Karpas-422 (cell line): ENCODE measurements at regions not wholly inside any gene's neighbourhood (a gene's known extent, or its start where the extent isn't known, plus 50 kb on each side); places are given as distances from the start of the nearest gene placed in this dataset.

Experiments used
- DNase-seq: peaks from one replicate; pipeline ENCODE4 v3.0.0-alpha.2; 2015
- H2AFZ ChIP-seq: fragments of 200-600 bp; sonication (generic); 2 replicates; pipeline ENCODE4 v1.6.1; 2014; ENCODE audit warnings: antibody characterized with exemption, low read length, mixed read lengths
- H3K27ac ChIP-seq: fragments of 200-600 bp; sonication (generic); 2 replicates; pipeline ENCODE4 v1.5.1; 2014; ENCODE audit warnings: mild to moderate bottlenecking, low read length, moderate library complexity
- H3K27me3 ChIP-seq: fragments of 200-600 bp; sonication (generic); 2 replicates; pipeline ENCODE4 v1.6.1; 2014; ENCODE audit warnings: low read length, mixed read lengths
- H3K36me3 ChIP-seq: fragments of 200-600 bp; sonication (generic); 2 replicates; pipeline ENCODE4 v1.6.1; 2014; ENCODE audit warnings: low read length, mixed read lengths; ENCODE audit not compliant: insufficient read depth
- H3K4me1 ChIP-seq: fragments of 200-600 bp; sonication (generic); 2 replicates; pipeline ENCODE4 v1.6.1; 2014; ENCODE audit warnings: mild to moderate bottlenecking, low read length, mixed read lengths
- H3K4me2 ChIP-seq: fragments of 200-600 bp; sonication (generic); 2 replicates; pipeline ENCODE4 v1.6.1; 2014; ENCODE audit warnings: low read length, low read depth, mild to moderate bottlenecking; ENCODE audit not compliant: poor library complexity, severe bottlenecking
- H3K4me3 ChIP-seq: fragments of 200-600 bp; sonication (generic); 2 replicates; pipeline ENCODE4 v1.5.1; 2014; ENCODE audit warnings: mild to moderate bottlenecking, antibody characterized with exemption, low read length, mixed read lengths
- H3K79me2 ChIP-seq: fragments of 200-600 bp; sonication (generic); 2 replicates; pipeline ENCODE4 v1.6.1; 2014; ENCODE audit warnings: mild to moderate bottlenecking, low read length, mixed read lengths
- H3K9ac ChIP-seq: fragments of 200-600 bp; sonication (generic); 2 replicates; pipeline ENCODE4 v1.6.0; 2014; ENCODE audit warnings: low read length
- H3K9me2 ChIP-seq: fragments of 200-600 bp; sonication (generic), shearing (Covaris generic); replicated peaks from 2 replicates; pipeline ENCODE4 v1.6.0; 2014; ENCODE audit warnings: mild to moderate bottlenecking, low read length, moderate library complexity; ENCODE audit not compliant: insufficient read depth
- H3K9me3 ChIP-seq: fragments of 300-700, 200-600 bp; sonication (generic); 2 replicates; pipeline ENCODE4 v1.6.1; 2014; ENCODE audit warnings: low read length, mixed read lengths
- H4K20me1 ChIP-seq: fragments of 200-600 bp; sonication (generic); 2 replicates; pipeline ENCODE4 v1.6.1; 2014; ENCODE audit warnings: mild to moderate bottlenecking, antibody characterized with exemption, low read length, low read depth; ENCODE audit not compliant: insufficient read depth

GRCh38 chr21:39061766-39062165 lies 121.5 kb downstream of the PSMG1 start:
- no peak overlapping the region for H3K9ac ChIP-seq

GRCh38 chr21:39060485-39061083 lies 122.7 kb downstream of the PSMG1 start:
- Histone ChIP-seq H3K9ac (no peak overlapping the region), H4K20me1 (no peaks in the 10 kb centered on the region), H3K4me2 (no peak overlapping the region), H3K36me3 (no peaks in the 10 kb centered on the region), H3K9me3 (no peaks in the 10 kb centered on the region), H3K4me3 (no peak overlapping the region), H3K79me2 (no peaks in the 10 kb centered on the region), H3K27ac (no peak overlapping the region), H3K9me2 (no peaks in the 10 kb centered on the region), H2AFZ (no peak overlapping the region), H3K4me1 (no peaks in the 10 kb centered on the region), H3K27me3 (no peaks in the 10 kb centered on the region)
- DNase-seq, result peak; percentile 29

More at GRCh38 chr21:39061766-39062165, 121.5 kb downstream of the PSMG1 start:
- Histone ChIP-seq H3K4me1 (no peaks in the 10 kb centered on the region), H3K4me3 (no peak overlapping the region), H3K4me2 (no peak overlapping the region), H4K20me1 (no peaks in the 10 kb centered on the region), H2AFZ (no peak overlapping the region), H3K27me3 (no peaks in the 10 kb centered on the region), H3K9me2 (no peaks in the 10 kb centered on the region), H3K79me2 (no peaks in the 10 kb centered on the region), H3K27ac (no peak overlapping the region), H3K36me3 (no peaks in the 10 kb centered on the region), H3K9me3 (no peaks in the 10 kb centered on the region)
- DNase-seq, result peak; percentile 37

GRCh38 chr21:39057121-39057520 lies 126.1 kb downstream of the PSMG1 start:
- H3K27ac ChIP-seq, result no peak overlapping the region

GRCh38 chr21:39056636-39057035 lies 126.6 kb downstream of the PSMG1 start:
- H3K79me2 ChIP-seq, result no peaks in the 10 kb centered on the region
- H3K9ac ChIP-seq, result no peak overlapping the region
- H3K27me3 ChIP-seq, result no peaks in the 10 kb centered on the region
- no peaks in the 10 kb centered on the region for H4K20me1 ChIP-seq
- H3K4me2 ChIP-seq, result no peak overlapping the region
- H3K9me3 ChIP-seq, result no peaks in the 10 kb centered on the region
- H2AFZ ChIP-seq, result no peak overlapping the region
- no peaks in the 10 kb centered on the region for H3K36me3 ChIP-seq
- H3K4me3 ChIP-seq, result no peak overlapping the region
- H3K27ac ChIP-seq, result no peak overlapping the region
- DNase-seq, result no peak
- H3K9me2 ChIP-seq, result no peaks in the 10 kb centered on the region
- H3K4me1 ChIP-seq, result no peaks in the 10 kb centered on the region

More at GRCh38 chr21:39057121-39057520, 126.1 kb downstream of the PSMG1 start:
- Histone ChIP-seq H4K20me1 (no peaks in the 10 kb centered on the region), H3K9me3 (no peaks in the 10 kb centered on the region), H3K27me3 (no peaks in the 10 kb centered on the region), H3K4me2 (no peak overlapping the region), H3K9ac (no peak overlapping the region), H3K9me2 (no peaks in the 10 kb centered on the region), H3K4me1 (no peaks in the 10 kb centered on the region), H2AFZ (no peak overlapping the region), H3K36me3 (no peaks in the 10 kb centered on the region), H3K79me2 (no peaks in the 10 kb centered on the region), H3K4me3 (no peak overlapping the region)
- DNase-seq, result no peak

GRCh38 chr21:39055167-39055767 lies 128.0 kb downstream of the PSMG1 start:
- Histone ChIP-seq H3K9ac (no peak overlapping the region), H3K4me1 (no peaks in the 10 kb centered on the region), H3K9me2 (no peaks in the 10 kb centered on the region), H3K4me3 (no peak overlapping the region), H3K4me2 (no peak overlapping the region), H4K20me1 (no peaks in the 10 kb centered on the region), H3K27me3 (no peaks in the 10 kb centered on the region), H2AFZ (no peak overlapping the region), H3K36me3 (no peaks in the 10 kb centered on the region), H3K79me2 (no peaks in the 10 kb centered on the region), H3K27ac (no peak overlapping the region), H3K9me3 (no peaks in the 10 kb centered on the region)
- peak; percentile 16 for DNase-seq

GRCh38 chr21:39054066-39054465 lies 129.2 kb downstream of the PSMG1 start:
- no peaks in the 10 kb centered on the region for H3K79me2 ChIP-seq
- no peaks in the 10 kb centered on the region for H3K9me3 ChIP-seq
- no peak for DNase-seq
- H3K9me2 ChIP-seq, result no peaks in the 10 kb centered on the region
- H3K4me1 ChIP-seq, result no peaks in the 10 kb centered on the region
- no peak overlapping the region for H2AFZ ChIP-seq
- H3K9ac ChIP-seq, result no peak overlapping the region
- H4K20me1 ChIP-seq, result no peaks in the 10 kb centered on the region
- H3K4me3 ChIP-seq, result no peak overlapping the region
- no peak overlapping the region for H3K4me2 ChIP-seq
- H3K36me3 ChIP-seq, result no peaks in the 10 kb centered on the region
- no peaks in the 10 kb centered on the region for H3K27me3 ChIP-seq
- H3K27ac ChIP-seq, result no peak overlapping the region

- DNase-seq, result peak; percentile 34
- no peak overlapping the region for H3K9ac ChIP-seq
- H3K27ac ChIP-seq, result no peak overlapping the region
- H3K4me3 ChIP-seq, result no peak overlapping the region
- H3K79me2 ChIP-seq, result no peaks in the 10 kb centered on the region
- H2AFZ ChIP-seq, result no peak overlapping the region
- no peaks in the 10 kb centered on the region for H3K9me3 ChIP-seq
- no peaks in the 10 kb centered on the region for H4K20me1 ChIP-seq
- no peaks in the 10 kb centered on the region for H3K4me1 ChIP-seq
- no peaks in the 10 kb centered on the region for H3K36me3 ChIP-seq
- no peaks in the 10 kb centered on the region for H3K27me3 ChIP-seq
- H3K4me2 ChIP-seq, result no peak overlapping the region
- no peaks in the 10 kb centered on the region for H3K9me2 ChIP-seq
Measured at GRCh38 chr21:39053126-39053525, 130.1 kb downstream of the PSMG1 start.

GRCh38 chr21:39052718-39053117 lies 130.5 kb downstream of the PSMG1 start:
- H3K27ac ChIP-seq, result no peak overlapping the region
- no peak overlapping the region for H2AFZ ChIP-seq
- H3K4me1 ChIP-seq, result no peaks in the 10 kb centered on the region
- no peaks in the 10 kb centered on the region for H3K36me3 ChIP-seq
- H3K9me2 ChIP-seq, result no peaks in the 10 kb centered on the region
- no peak overlapping the region for H3K9ac ChIP-seq
- no peaks in the 10 kb centered on the region for H3K27me3 ChIP-seq
- H3K9me3 ChIP-seq, result no peaks in the 10 kb centered on the region
- no peak overlapping the region for H3K4me3 ChIP-seq
- H4K20me1 ChIP-seq, result no peaks in the 10 kb centered on the region
- no peaks in the 10 kb centered on the region for H3K79me2 ChIP-seq
- no peak overlapping the region for H3K4me2 ChIP-seq
- peak; percentile 6 for DNase-seq
